Peyer's patch (tissue), 4 donors: ENCODE measurements at regions not wholly inside any gene's neighbourhood (a gene's known extent, or its start where the extent isn't known, plus 50 kb on each side); places are given as distances from the start of the nearest gene placed in this dataset.

ENCODE experiments used
- POLR2A ChIP-seq, 2 donors: fragments of 450-650 bp; IDR thresholded peaks; one replicate each; pipeline ENCODE4 v1.5.1; 2017; ENCODE audit warnings: antibody characterized with exemption in 2 of 2, mild to moderate bottlenecking in 2 of 2, moderate library complexity in 2 of 2
- TF ChIP-seq, protein P1 (sequence below), 6 experiments: fragments of 450-650 bp in 4 of 6; fragments of 200-600 bp in 2 of 6; sonication (generic) in 1 of 6; IDR thresholded peaks; one replicate each; pipeline ENCODE4 v1.5.1; 2017 to 2019; ENCODE audit warnings: antibody characterized with exemption in 6 of 6, mild to moderate bottlenecking in 3 of 6, moderate library complexity in 1 of 6

DNA sequence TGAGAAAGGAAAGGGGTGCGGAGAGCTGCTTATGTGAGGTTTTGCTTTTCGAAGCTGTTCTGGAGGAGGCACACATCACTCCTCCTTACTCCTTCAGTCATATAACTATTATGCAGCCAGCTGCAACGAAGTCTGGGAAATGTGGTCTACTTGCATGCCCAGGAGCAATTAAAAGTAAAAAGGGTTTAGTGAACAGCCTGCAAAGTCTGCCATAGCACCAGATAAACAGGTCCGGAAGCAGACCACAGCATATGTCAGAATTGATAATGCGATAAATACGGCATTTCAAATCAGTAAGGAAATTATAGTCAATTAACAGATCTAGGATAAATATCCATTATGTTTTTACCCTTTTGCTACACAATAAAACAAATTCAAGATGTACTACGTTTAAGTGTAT, 99.5 kb downstream of the POLR2M start:
- TF ChIP-seq, protein P1, sequence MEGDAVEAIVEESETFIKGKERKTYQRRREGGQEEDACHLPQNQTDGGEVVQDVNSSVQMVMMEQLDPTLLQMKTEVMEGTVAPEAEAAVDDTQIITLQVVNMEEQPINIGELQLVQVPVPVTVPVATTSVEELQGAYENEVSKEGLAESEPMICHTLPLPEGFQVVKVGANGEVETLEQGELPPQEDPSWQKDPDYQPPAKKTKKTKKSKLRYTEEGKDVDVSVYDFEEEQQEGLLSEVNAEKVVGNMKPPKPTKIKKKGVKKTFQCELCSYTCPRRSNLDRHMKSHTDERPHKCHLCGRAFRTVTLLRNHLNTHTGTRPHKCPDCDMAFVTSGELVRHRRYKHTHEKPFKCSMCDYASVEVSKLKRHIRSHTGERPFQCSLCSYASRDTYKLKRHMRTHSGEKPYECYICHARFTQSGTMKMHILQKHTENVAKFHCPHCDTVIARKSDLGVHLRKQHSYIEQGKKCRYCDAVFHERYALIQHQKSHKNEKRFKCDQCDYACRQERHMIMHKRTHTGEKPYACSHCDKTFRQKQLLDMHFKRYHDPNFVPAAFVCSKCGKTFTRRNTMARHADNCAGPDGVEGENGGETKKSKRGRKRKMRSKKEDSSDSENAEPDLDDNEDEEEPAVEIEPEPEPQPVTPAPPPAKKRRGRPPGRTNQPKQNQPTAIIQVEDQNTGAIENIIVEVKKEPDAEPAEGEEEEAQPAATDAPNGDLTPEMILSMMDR (IDR thresholded peaks at IDR 0.05), result no peak
- no peak for TF ChIP-seq POLR2A (IDR thresholded peaks at IDR 0.05)
